ENCODE measurements at regions not wholly inside any gene's neighbourhood (a gene's known extent, or its start where the extent isn't known, plus 50 kb on each side); places are given as distances from the start of the nearest gene placed in this dataset.

DNA sequence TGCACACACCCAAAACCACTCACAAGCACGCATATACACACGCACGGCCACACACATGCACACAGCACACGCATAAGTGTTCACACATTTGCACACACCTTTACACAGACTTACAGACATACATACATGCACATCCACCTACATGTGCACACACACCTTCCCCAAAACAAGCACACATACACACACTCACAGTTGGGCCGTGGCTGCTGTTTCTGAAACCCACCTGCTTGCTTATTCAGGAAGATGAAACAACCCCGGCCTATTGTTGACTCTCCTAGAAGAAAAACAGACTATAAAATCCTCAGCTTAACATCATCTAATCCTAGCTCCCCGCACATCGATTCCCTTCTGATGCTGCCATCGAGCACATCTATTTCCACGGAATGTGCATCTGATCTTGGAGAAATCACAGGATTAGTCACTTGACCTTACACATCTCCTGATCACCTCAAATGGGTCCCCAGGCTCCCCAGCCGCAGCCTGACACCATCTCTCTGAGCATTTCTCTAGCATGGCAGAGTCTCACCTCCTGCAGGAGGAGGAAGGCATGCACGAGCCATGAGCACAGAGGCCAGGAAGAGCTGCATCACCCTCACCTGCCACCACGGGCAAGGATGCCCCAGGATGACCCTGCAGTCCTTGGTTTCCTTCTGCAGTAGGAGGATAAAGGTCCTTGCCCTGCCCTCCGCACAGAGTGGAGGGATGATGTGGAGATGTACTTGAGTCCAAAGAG, 105.8 kb upstream of the CDH5 start:
- Mint-ChIP-seq H3K27ac (no peak overlapping the region), H3K4me1 (peaks cover 29% of the 10 kb centered on the region), H3K36me3 (no peaks in the 10 kb centered on the region), H3K9me3 (no peaks in the 10 kb centered on the region), H3K27me3 (ENCODE audit: low read depth) (no peaks in the 10 kb centered on the region), H3K4me3 (no peak overlapping the region)
- TF ChIP-seq, protein P1, sequence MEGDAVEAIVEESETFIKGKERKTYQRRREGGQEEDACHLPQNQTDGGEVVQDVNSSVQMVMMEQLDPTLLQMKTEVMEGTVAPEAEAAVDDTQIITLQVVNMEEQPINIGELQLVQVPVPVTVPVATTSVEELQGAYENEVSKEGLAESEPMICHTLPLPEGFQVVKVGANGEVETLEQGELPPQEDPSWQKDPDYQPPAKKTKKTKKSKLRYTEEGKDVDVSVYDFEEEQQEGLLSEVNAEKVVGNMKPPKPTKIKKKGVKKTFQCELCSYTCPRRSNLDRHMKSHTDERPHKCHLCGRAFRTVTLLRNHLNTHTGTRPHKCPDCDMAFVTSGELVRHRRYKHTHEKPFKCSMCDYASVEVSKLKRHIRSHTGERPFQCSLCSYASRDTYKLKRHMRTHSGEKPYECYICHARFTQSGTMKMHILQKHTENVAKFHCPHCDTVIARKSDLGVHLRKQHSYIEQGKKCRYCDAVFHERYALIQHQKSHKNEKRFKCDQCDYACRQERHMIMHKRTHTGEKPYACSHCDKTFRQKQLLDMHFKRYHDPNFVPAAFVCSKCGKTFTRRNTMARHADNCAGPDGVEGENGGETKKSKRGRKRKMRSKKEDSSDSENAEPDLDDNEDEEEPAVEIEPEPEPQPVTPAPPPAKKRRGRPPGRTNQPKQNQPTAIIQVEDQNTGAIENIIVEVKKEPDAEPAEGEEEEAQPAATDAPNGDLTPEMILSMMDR (IDR thresholded peaks at IDR 0.05; ENCODE audit: unreplicated experiment), result no peak
- DNase-seq (ENCODE audit: low spot score in 2 of 2, unreplicated experiment in 2 of 2), result peak in 1 of 2 experiments; percentile 24

DNA sequence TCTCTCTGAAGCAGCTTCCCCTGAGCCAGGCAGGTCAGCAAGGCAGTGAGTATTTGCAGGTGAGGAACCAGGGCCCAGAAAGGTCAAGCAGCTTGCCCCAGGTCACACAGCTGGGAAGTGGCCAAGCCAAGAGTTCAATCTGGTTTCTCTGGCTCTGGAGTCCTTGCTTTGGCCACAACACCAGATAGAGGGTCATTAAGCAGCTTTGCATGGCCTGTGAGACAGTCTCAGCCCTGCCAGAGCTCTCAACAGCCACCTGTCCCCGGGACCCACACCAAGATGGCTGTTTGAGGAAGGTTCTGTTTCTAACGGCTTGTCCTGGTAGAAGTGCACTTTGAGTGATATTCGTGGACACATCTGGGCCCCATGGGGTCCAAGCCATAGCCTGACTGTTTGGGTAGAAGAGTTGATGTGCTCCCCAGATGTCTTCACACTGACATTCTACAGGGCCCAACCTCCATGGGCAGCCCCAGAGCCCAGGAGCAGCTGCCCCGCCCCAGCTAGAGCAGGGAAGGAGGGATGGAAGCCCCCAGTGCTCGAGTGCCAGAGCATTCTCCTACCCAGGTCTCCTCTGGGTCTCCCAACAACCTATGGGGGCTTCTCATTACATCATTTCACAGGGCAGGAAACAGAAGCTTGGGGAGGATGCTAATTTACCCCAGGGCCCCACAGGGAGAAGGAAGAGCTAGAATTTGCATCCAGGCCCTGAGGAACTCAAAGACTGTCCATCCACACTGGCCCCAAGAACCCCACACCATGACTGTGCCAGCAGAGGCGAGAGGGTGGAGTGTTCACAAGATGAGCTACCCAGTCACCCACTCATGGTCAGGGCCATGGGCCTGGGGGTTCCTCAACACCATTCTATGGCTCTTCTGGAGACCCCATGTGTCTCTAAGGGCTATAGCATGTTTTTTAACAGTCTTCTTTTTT, 107.3 kb upstream of the CDH5 start:
- Mint-ChIP-seq H3K27me3 (ENCODE audit: low read depth) (no peaks in the 10 kb centered on the region), H3K4me3 (no peak overlapping the region), H3K27ac (no peak overlapping the region), H3K4me1 (peaks cover 20% of the 10 kb centered on the region), H3K9me3 (peaks cover 5% of the 10 kb centered on the region), H3K36me3 (no peaks in the 10 kb centered on the region)
- TF ChIP-seq, protein P1 (IDR thresholded peaks at IDR 0.05; ENCODE audit: unreplicated experiment), result no peak
- DNase-seq (ENCODE audit: low spot score in 2 of 2, unreplicated experiment in 2 of 2), result peak in 1 of 2 experiments; percentile 24

DNA sequence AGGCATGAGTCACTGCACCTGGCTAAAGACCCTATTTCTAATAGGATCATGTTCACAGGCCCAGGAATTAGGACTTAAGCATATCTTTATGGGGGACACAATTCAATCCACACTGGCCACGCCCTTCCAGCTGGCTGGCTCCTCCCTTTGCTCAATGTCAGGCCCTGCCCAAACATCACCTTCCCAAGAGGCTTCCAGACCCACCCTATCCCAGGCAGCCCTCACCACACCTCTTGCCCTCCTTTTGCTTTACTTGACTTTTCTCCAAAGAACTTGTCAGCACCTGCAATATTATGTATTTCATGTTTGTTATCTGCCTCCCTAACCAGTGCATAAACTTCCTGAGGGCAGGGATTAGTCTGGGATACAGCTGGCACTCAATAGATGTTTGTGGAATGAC, 109.6 kb upstream of the CDH5 start:
- TF ChIP-seq, protein P1 (IDR thresholded peaks at IDR 0.05; ENCODE audit: unreplicated experiment), result no peak
- Mint-ChIP-seq H3K9me3 (peaks cover 5% of the 10 kb centered on the region), H3K27me3 (ENCODE audit: low read depth) (peaks cover 2% of the 10 kb centered on the region), H3K36me3 (no peaks in the 10 kb centered on the region), H3K4me3 (no peak overlapping the region), H3K27ac (no peak overlapping the region), H3K4me1 (peaks cover under 1% of the 10 kb centered on the region)
- DNase-seq (ENCODE audit: low spot score in 2 of 2, unreplicated experiment in 2 of 2), result no peak

DNA sequence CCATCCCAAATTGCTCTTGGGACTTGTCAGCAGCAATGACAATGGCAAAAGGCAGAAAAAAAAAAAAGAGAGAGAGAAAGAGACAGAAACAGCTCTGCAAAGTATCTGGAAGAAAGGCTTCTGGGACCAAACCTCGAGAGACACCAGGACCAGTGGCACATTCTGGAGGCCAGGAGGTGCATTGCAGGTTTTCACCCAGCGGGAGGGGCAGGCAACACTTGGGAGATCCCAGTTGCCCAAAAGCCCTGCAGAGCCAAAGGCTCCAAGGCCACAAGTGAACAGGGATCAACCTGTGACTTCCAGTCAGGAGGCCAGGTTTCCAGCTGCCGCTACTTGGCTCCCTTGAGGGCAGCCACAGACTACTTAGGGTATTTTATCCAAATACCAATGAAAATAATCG, 110.8 kb upstream of the CDH5 start:
- DNase-seq (ENCODE audit: low spot score in 2 of 2, unreplicated experiment in 2 of 2), result no peak
- Mint-ChIP-seq H3K27ac (no peak overlapping the region), H3K4me1 (peaks cover 9% of the 10 kb centered on the region), H3K9me3 (peaks cover 5% of the 10 kb centered on the region), H3K36me3 (no peaks in the 10 kb centered on the region), H3K4me3 (no peak overlapping the region), H3K27me3 (ENCODE audit: low read depth) (peaks cover 2% of the 10 kb centered on the region)
- TF ChIP-seq, protein P1 (IDR thresholded peaks at IDR 0.05; ENCODE audit: unreplicated experiment), result no peak

DNA sequence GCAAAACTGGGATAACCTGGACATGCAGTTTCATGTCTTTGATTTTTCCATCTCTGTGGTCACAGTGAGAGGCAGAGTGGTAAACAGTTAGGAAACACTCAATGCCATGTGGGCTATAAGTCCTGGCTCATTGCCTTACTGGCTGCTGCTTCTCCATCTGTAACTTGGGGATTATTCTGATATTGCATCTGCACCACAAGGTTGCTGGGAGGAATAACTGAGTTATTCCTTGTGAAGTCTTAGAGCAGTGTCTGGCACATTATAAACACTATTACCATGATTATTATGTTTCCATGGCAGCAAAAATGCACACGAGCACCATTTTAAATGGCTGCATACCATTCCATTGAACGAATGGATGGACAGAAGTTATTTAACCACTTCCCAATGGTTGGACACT, 111.7 kb upstream of the CDH5 start:
- no peaks in the 10 kb centered on the region for H3K36me3 Mint-ChIP-seq
- peaks cover 5% of the 10 kb centered on the region for H3K9me3 Mint-ChIP-seq

More for the DNA sequence above, 111.7 kb upstream of the CDH5 start:
- TF ChIP-seq, protein P1 (IDR thresholded peaks at IDR 0.05; ENCODE audit: unreplicated experiment), result no peak
- Mint-ChIP-seq H3K27ac (no peak overlapping the region), H3K4me3 (no peak overlapping the region), H3K27me3 (ENCODE audit: low read depth) (peaks cover 2% of the 10 kb centered on the region), H3K4me1 (peaks cover 11% of the 10 kb centered on the region)
- no peak for DNase-seq (ENCODE audit: low spot score in 2 of 2, unreplicated experiment in 2 of 2)

Data from mesothelial cell of epicardium (in vitro differentiated cells).